CD14-positive monocyte (primary cell): ENCODE measurements at regions not wholly inside any gene's neighbourhood (a gene's known extent, or its start where the extent isn't known, plus 50 kb on each side); places are given as distances from the start of the nearest gene placed in this dataset.

Experiments
- DNase-seq, 3 donors: peaks; one replicate each; pipeline ENCODE4 v3.0.0-alpha.2; 2011 to 2022
- H2AFZ ChIP-seq: 2 replicates; pipeline ENCODE4 v1.6.0; 2012; ENCODE audit warnings: mild to moderate bottlenecking, low read depth, low read length, inconsistent platforms; ENCODE audit not compliant: insufficient read depth, poor library complexity, severe bottlenecking
- H3K27ac ChIP-seq, 2 donors: 1 replicate in 1 of 2; 2 replicates in 1 of 2; pipeline ENCODE4 v1.5.1; 2012 to 2013; ENCODE audit warnings: low read length in 2 of 2, control low read depth in 1 of 2, inconsistent platforms in 1 of 2, low read depth in 1 of 2, mild to moderate bottlenecking in 1 of 2
- H3K27me3 ChIP-seq, 2 donors: one replicate each; pipeline versions ENCODE4 v1.6.0 to v1.6.1; 2011 to 2013; ENCODE audit warnings: low read length in 2 of 2; ENCODE audit not compliant: control insufficient read depth in 2 of 2, insufficient read depth in 2 of 2
- H3K36me3 ChIP-seq, 2 donors: replicated peaks in 1 of 2; 1 replicate in 1 of 2; 2 replicates in 1 of 2; pipeline versions ENCODE4 v1.5.1 to v1.6.1; 2012 to 2013; ENCODE audit warnings: low read length in 2 of 2, control low read depth in 1 of 2, inconsistent platforms in 1 of 2, mild to moderate bottlenecking in 1 of 2; ENCODE audit not compliant: insufficient read depth in 2 of 2, control insufficient read depth in 1 of 2
- H3K4me1 ChIP-seq, 2 donors: 1 replicate in 1 of 2; 2 replicates in 1 of 2; pipeline versions ENCODE4 v1.5.1 to v1.6.1; 2012 to 2013; ENCODE audit warnings: low read length in 2 of 2, control low read depth in 1 of 2, inconsistent platforms in 1 of 2, mild to moderate bottlenecking in 1 of 2, moderate library complexity in 1 of 2; ENCODE audit not compliant: insufficient read depth in 2 of 2, control insufficient read depth in 1 of 2
- H3K4me2 ChIP-seq: replicated peaks from 2 replicates; pipeline ENCODE3; 2012; ENCODE audit warnings: low read length, moderate library complexity, mild to moderate bottlenecking; ENCODE audit not compliant: poor library complexity, severe bottlenecking; ENCODE audit errors: extremely low read depth
- H3K4me3 ChIP-seq, 3 experiments: fragments of 200-600 bp in 1 of 3; sonication (generic) in 1 of 3; replicated peaks in 1 of 3; 1 replicate in 2 of 3; 2 replicates in 1 of 3; pipeline ENCODE4 v1.5.1; 2011 to 2013; ENCODE audit warnings: low read length in 3 of 3, mild to moderate bottlenecking in 3 of 3, control low read depth in 2 of 3, low read depth in 2 of 3, inconsistent platforms in 1 of 3, moderate library complexity in 1 of 3
- H3K79me2 ChIP-seq: 2 replicates; pipeline ENCODE4 v1.6.0; 2012; ENCODE audit warnings: mild to moderate bottlenecking, control low read depth, inconsistent platforms, low read length, moderate library complexity; ENCODE audit not compliant: insufficient read depth
- H3K9ac ChIP-seq: 2 replicates; pipeline ENCODE4 v1.6.0; 2017; ENCODE audit warnings: low read length, mild to moderate bottlenecking; ENCODE audit not compliant: insufficient read depth, poor library complexity, severe bottlenecking
- H3K9me3 ChIP-seq, 2 donors: replicated peaks in 1 of 2; 1 replicate in 1 of 2; 2 replicates in 1 of 2; pipeline versions ENCODE4 v1.5.1 to v1.6.1; 2012 to 2013; ENCODE audit warnings: low read length in 2 of 2, control low read depth in 1 of 2; ENCODE audit not compliant: control insufficient read depth in 1 of 2, insufficient read depth in 1 of 2
- H4K20me1 ChIP-seq: 2 replicates; pipeline ENCODE4 v1.6.0; 2012; ENCODE audit warnings: mild to moderate bottlenecking, low read length, control low read depth, moderate library complexity; ENCODE audit not compliant: insufficient read depth
- H3K27ac Mint-ChIP-seq, 7 donors: one replicate each; pipeline ENCODE4 v1.8.0; 2020; ENCODE audit warnings: mild to moderate bottlenecking in 7 of 7, mixed read lengths in 7 of 7, moderate library complexity in 6 of 7, inconsistent platforms in 2 of 7
- H3K27me3 Mint-ChIP-seq, 3 donors: one replicate each; pipeline ENCODE4 v1.8.0; 2021 to 2022; ENCODE audit warnings: low read depth in 3 of 3, mild to moderate bottlenecking in 3 of 3, mixed read lengths in 3 of 3, moderate library complexity in 3 of 3, inconsistent platforms in 1 of 3
- H3K36me3 Mint-ChIP-seq, 2 donors: one replicate each; pipeline ENCODE4 v1.8.0; 2020; ENCODE audit warnings: mixed read lengths in 2 of 2, inconsistent platforms in 1 of 2, mild to moderate bottlenecking in 1 of 2
- H3K4me1 Mint-ChIP-seq: one replicate; pipeline ENCODE4 v1.8.0; 2020; ENCODE audit warnings: mild to moderate bottlenecking, mixed read lengths
- H3K4me3 Mint-ChIP-seq, 2 donors: one replicate each; pipeline ENCODE4 v1.8.0; 2020; ENCODE audit warnings: mild to moderate bottlenecking in 2 of 2, mixed read lengths in 2 of 2, moderate library complexity in 1 of 2
- H3K9me3 Mint-ChIP-seq, 7 donors: one replicate each; pipeline ENCODE4 v1.8.0; 2020 to 2022; ENCODE audit warnings: mixed read lengths in 7 of 7, mild to moderate bottlenecking in 6 of 7, moderate library complexity in 6 of 7, inconsistent platforms in 2 of 7
- WGBS: methylation state at CpG from one replicate; pipeline ENCODE4 v1.1.5; 2013; ENCODE audit warnings: missing lambda C conversion rate; ENCODE audit not compliant: insufficient coverage; 5-methylcytosine and 5-hydroxymethylcytosine counted together
- intact Hi-C, 2 donors: fragments of 100-400 bp; cut with micrococcal nuclease; formaldehyde crosslinking; loops; one replicate each; pipeline versions ENCODE4 v1.15.0 to v1.15.1; 2023
- TF ChIP-seq, protein P1 (sequence below): fragments of 200-600 bp; IDR thresholded peaks from one replicate; pipeline ENCODE4 v1.8.0; 2022; ENCODE audit warnings: antibody characterized with exemption, mild to moderate bottlenecking

DNA sequence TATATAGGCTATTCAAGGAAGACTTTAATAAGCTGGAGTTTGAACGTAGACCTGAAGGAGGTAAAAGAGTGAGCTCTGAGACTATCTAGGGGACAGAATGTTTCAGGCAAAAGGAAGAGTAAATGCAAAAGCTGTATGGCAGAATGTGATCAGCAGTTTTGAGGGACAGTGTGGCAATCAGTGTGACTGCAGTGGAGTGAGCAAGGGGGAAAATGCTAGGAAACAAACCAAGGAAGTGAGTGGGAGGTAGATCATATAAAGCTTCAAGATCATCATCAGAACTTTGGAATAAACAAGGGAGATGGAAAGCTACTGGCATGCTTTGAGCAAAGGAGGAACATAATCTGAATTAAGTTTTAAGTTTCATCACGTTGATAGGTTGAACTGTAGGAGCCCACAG, 67.5 kb upstream of the BTG1 start:
- intact Hi-C loops: no loop called here
- no peak overlapping the region for H3K4me3 ChIP-seq
- no peak overlapping the region for H3K27ac Mint-ChIP-seq

DNA sequence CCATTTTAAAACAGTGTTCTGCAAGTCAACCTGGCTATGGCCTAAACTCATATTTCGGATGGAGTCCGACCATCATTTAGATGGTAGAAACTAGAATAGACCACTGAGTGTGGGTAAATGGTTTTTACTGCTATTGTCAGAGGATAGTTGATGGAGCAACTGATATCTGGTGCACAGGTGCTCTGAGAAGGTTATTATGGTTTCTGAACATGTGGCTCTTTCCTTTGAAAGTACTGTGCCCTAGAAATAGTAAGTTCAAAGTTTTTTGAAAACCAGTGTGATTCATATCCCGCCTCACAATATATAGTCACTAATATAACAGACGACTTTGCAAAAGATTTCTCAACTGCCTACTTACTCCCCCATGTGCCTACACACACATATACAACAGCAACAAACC, 64.4 kb upstream of the BTG1 start:
- Histone ChIP-seq H3K27me3 (no peaks in the 10 kb centered on the region), H3K4me1 (peaks cover 30 to 32% of the 10 kb centered on the region in 2 donors), H3K79me2 (no peaks in the 10 kb centered on the region), H3K36me3 (no peaks in the 10 kb centered on the region), H3K4me2 (no peak overlapping the region), H3K9me3 (no peaks in the 10 kb centered on the region), H2AFZ (no peak overlapping the region), H3K27ac (peak overlapping the region in 1 of 2 donors; percentile 85), H3K9ac (no peak overlapping the region), H3K4me3 (no peak overlapping the region), H4K20me1 (no peaks in the 10 kb centered on the region)
- Mint-ChIP-seq H3K4me3 (no peak overlapping the region), H3K36me3 (peaks cover 0 to 3% of the 10 kb centered on the region in 2 donors), H3K27me3 (no peaks in the 10 kb centered on the region), H3K27ac (peak overlapping the region in 6 of 7 donors; percentile 6 to 94 (median 90)), H3K4me1 (peaks cover 48% of the 10 kb centered on the region), H3K9me3 (peaks cover 0 to 2% (median 0%) of the 10 kb centered on the region in 7 donors)
- no peak for DNase-seq
- TF ChIP-seq, protein P1, sequence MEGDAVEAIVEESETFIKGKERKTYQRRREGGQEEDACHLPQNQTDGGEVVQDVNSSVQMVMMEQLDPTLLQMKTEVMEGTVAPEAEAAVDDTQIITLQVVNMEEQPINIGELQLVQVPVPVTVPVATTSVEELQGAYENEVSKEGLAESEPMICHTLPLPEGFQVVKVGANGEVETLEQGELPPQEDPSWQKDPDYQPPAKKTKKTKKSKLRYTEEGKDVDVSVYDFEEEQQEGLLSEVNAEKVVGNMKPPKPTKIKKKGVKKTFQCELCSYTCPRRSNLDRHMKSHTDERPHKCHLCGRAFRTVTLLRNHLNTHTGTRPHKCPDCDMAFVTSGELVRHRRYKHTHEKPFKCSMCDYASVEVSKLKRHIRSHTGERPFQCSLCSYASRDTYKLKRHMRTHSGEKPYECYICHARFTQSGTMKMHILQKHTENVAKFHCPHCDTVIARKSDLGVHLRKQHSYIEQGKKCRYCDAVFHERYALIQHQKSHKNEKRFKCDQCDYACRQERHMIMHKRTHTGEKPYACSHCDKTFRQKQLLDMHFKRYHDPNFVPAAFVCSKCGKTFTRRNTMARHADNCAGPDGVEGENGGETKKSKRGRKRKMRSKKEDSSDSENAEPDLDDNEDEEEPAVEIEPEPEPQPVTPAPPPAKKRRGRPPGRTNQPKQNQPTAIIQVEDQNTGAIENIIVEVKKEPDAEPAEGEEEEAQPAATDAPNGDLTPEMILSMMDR: no peak
- intact Hi-C loops: no loop called here
- WGBS: 100% methylated on average over 2 of the region's 4 CpGs

More for the DNA sequence above, 67.5 kb upstream of the BTG1 start:
- Histone ChIP-seq H3K27me3 (no peaks in the 10 kb centered on the region), H4K20me1 (no peaks in the 10 kb centered on the region), H3K36me3 (no peaks in the 10 kb centered on the region), H2AFZ (peak overlapping the region; percentile 8), H3K9me3 (no peaks in the 10 kb centered on the region), H3K79me2 (no peaks in the 10 kb centered on the region), H3K9ac (no peak overlapping the region), H3K27ac (no peak overlapping the region), H3K4me2 (no peak overlapping the region), H3K4me1 (peaks cover 37 to 40% of the 10 kb centered on the region in 2 donors)
- DNase-seq: no peak
- WGBS: 100% methylated on average over 2 of the region's 2 CpGs
- H3K36me3 Mint-ChIP-seq: peaks cover 0 to 1% of the 10 kb centered on the region in 2 donors
- TF ChIP-seq, protein P1: no peak
- no peaks in the 10 kb centered on the region for H3K27me3 Mint-ChIP-seq
- peaks cover 0 to 6% (median 0%) of the 10 kb centered on the region in 7 donors for H3K9me3 Mint-ChIP-seq
- peaks cover 41% of the 10 kb centered on the region for H3K4me1 Mint-ChIP-seq
- no peak overlapping the region for H3K4me3 Mint-ChIP-seq
